ENCODE measurements at regions not wholly inside any gene's neighbourhood (a gene's known extent, or its start where the extent isn't known, plus 50 kb on each side); places are given as distances from the start of the nearest gene placed in this dataset.

GRCh38 chr2:163834841-163835240 lies 99.0 kb upstream of the FIGN start:
- Histone ChIP-seq H3K27me3 (no peaks in the 10 kb centered on the region), H3K36me3 (no peaks in the 10 kb centered on the region), H3K4me3 (no peak overlapping the region), H3K27ac (no peak overlapping the region), H3K4me1 (no peaks in the 10 kb centered on the region), H3K9me3 (peaks cover 0 to 3% of the 10 kb centered on the region in 2 donors)
- intact Hi-C loops (cut with DNase I): no loop called here
- DNase-seq (no peak), ATAC-seq (no peak)
- no peak for TF ChIP-seq CTCF (IDR thresholded peaks at IDR 0.05)

- intact Hi-C loops (cut with DNase I): no loop called here
- ATAC-seq: no peak
Measured at GRCh38 chr2:163834221-163834620, 98.4 kb upstream of the FIGN start.

GRCh38 chr2:163828771-163829170 lies 93.0 kb upstream of the FIGN start:
- no peak for TF ChIP-seq CTCF (IDR thresholded peaks at IDR 0.05)
- Histone ChIP-seq H3K9me3 (peaks cover 0 to 6% of the 10 kb centered on the region in 2 donors), H3K4me1 (no peaks in the 10 kb centered on the region), H3K27me3 (no peaks in the 10 kb centered on the region), H3K4me3 (no peak overlapping the region), H3K27ac (no peak overlapping the region), H3K36me3 (no peaks in the 10 kb centered on the region)
- ATAC-seq (no peak), DNase-seq (no peak)
- intact Hi-C loops (cut with DNase I): no loop called here

More at GRCh38 chr2:163834221-163834620, 98.4 kb upstream of the FIGN start:
- Histone ChIP-seq H3K9me3 (peaks cover 0 to 3% of the 10 kb centered on the region in 2 donors), H3K27ac (no peak overlapping the region), H3K36me3 (no peaks in the 10 kb centered on the region), H3K4me3 (no peak overlapping the region), H3K27me3 (no peaks in the 10 kb centered on the region), H3K4me1 (no peaks in the 10 kb centered on the region)
- no peak for TF ChIP-seq CTCF (IDR thresholded peaks at IDR 0.05)
- no peak for DNase-seq

GRCh38 chr2:163822033-163822432 lies 86.2 kb upstream of the FIGN start:
- H3K4me3 ChIP-seq: no peak overlapping the region
- intact Hi-C loops (cut with DNase I): no loop called here
- no peak for TF ChIP-seq CTCF (IDR thresholded peaks at IDR 0.05)
- H3K27ac ChIP-seq: no peak overlapping the region
- no peaks in the 10 kb centered on the region for H3K36me3 ChIP-seq
- H3K9me3 ChIP-seq: peaks cover 0 to 11% of the 10 kb centered on the region in 2 donors
- no peaks in the 10 kb centered on the region for H3K27me3 ChIP-seq
- ATAC-seq (no peak), DNase-seq (no peak)
- no peaks in the 10 kb centered on the region for H3K4me1 ChIP-seq

GRCh38 chr2:163812926-163813520 lies 77.2 kb upstream of the FIGN start:
- Histone ChIP-seq H3K9me3 (peaks cover 0 to 17% of the 10 kb centered on the region in 2 donors), H3K27ac (no peak overlapping the region), H3K36me3 (no peaks in the 10 kb centered on the region), H3K4me3 (no peak overlapping the region), H3K4me1 (no peaks in the 10 kb centered on the region), H3K27me3 (no peaks in the 10 kb centered on the region)
- no peak for TF ChIP-seq CTCF (IDR thresholded peaks at IDR 0.05)
- intact Hi-C loops (cut with DNase I): no loop called here
- DNase-seq: no peak
- no peak for ATAC-seq

Measured in left lung (tissue), 4 donors.